ENCODE measurements at regions not wholly inside any gene's neighbourhood (a gene's known extent, or its start where the extent isn't known, plus 50 kb on each side); places are given as distances from the start of the nearest gene placed in this dataset.

DNA sequence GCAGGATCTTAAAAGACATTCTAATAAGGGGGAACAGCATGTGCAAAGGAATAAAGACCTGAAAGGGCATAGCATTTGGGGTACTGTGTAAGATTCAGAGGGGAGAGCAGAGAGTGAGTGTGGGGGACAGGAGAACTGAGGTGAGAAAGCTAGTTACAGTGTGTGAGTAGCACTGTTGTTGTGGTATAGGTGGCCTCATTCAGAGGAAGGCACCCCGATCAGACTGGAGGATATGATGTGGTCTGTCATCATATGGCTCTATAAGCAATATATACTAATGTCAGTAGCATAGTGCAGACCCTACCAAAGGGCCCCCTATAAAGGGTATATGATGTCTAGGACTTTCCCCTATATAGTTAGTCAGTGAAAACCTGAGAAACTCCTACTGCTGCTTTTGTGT lies 175.8 kb downstream of the FMR1NB start:
- no peak for TF ChIP-seq HOXB5 (CRISPR knock-in tag; IDR thresholded peaks at IDR 0.05)
- TF ChIP-seq MAZ (IDR thresholded peaks at IDR 0.05; ENCODE audit: borderline replicate concordance, low read depth, low read length): no peak
- TF ChIP-seq, protein P1, sequence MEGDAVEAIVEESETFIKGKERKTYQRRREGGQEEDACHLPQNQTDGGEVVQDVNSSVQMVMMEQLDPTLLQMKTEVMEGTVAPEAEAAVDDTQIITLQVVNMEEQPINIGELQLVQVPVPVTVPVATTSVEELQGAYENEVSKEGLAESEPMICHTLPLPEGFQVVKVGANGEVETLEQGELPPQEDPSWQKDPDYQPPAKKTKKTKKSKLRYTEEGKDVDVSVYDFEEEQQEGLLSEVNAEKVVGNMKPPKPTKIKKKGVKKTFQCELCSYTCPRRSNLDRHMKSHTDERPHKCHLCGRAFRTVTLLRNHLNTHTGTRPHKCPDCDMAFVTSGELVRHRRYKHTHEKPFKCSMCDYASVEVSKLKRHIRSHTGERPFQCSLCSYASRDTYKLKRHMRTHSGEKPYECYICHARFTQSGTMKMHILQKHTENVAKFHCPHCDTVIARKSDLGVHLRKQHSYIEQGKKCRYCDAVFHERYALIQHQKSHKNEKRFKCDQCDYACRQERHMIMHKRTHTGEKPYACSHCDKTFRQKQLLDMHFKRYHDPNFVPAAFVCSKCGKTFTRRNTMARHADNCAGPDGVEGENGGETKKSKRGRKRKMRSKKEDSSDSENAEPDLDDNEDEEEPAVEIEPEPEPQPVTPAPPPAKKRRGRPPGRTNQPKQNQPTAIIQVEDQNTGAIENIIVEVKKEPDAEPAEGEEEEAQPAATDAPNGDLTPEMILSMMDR (IDR thresholded peaks at IDR 0.05): no peak
- TF ChIP-seq, protein P2, sequence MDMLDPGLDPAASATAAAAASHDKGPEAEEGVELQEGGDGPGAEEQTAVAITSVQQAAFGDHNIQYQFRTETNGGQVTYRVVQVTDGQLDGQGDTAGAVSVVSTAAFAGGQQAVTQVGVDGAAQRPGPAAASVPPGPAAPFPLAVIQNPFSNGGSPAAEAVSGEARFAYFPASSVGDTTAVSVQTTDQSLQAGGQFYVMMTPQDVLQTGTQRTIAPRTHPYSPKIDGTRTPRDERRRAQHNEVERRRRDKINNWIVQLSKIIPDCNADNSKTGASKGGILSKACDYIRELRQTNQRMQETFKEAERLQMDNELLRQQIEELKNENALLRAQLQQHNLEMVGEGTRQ (IDR thresholded peaks at IDR 0.05): no peak
- TF ChIP-seq RFX5 (IDR thresholded peaks at IDR 0.05): no peak
- no peak for TF ChIP-seq EP300 (IDR thresholded peaks at IDR 0.05)
